Hepatocyte (in vitro differentiated cells): ENCODE measurements at regions not wholly inside any gene's neighbourhood (a gene's known extent, or its start where the extent isn't known, plus 50 kb on each side); places are given as distances from the start of the nearest gene placed in this dataset.
"Not testable (repeated sequence)": the region's sequence is repeated elsewhere in the genome, so short reads cannot be mapped to it uniquely, and the experiment has no call there.

Experiments used
- CTCF ChIP-seq: fragments of 200-600 bp; sonication (generic); IDR thresholded peaks from 2 replicates; pipeline ENCODE4 v1.5.1; 2016; ENCODE audit warnings: antibody characterized with exemption, mild to moderate bottlenecking; ENCODE audit not compliant: poor library complexity
- EZH2 ChIP-seq: fragments of 200-600 bp; sonication (generic); IDR thresholded peaks from 2 replicates; pipeline ENCODE4 v1.6.1; 2016; ENCODE audit warnings: antibody characterized with exemption, mild to moderate bottlenecking, borderline replicate concordance

- not testable (repeated sequence) for TF ChIP-seq CTCF, EZH2
Measured at GRCh38 chr22:23434198-23434830, 145.8 kb downstream of the IGLL1 start.
